Cerebellar cortex (tissue), 1 donor: ENCODE measurements at regions not wholly inside any gene's neighbourhood (a gene's known extent, or its start where the extent isn't known, plus 50 kb on each side); places are given as distances from the start of the nearest gene placed in this dataset.

Experiments used
- DNase-seq: peaks from one replicate; pipeline ENCODE4 v3.0.0-alpha.2; 2015; ENCODE audit warnings: low spot score

GRCh38 chr7:68438016-68438415 is 1160.3 kb upstream of the AUTS2 start:
- no peak for DNase-seq

- DNase-seq: no peak
Measured at GRCh38 chr7:68438811-68439210, 1159.5 kb upstream of the AUTS2 start.

GRCh38 chr7:68439897-68440296 is 1158.4 kb upstream of the AUTS2 start:
- DNase-seq: no peak

- no peak for DNase-seq
Measured at GRCh38 chr7:68440866-68441265, 1157.4 kb upstream of the AUTS2 start.

GRCh38 chr7:68441645-68442044 is 1156.6 kb upstream of the AUTS2 start:
- no peak for DNase-seq

- no peak for DNase-seq
Measured at GRCh38 chr7:68442931-68443631, 1155.2 kb upstream of the AUTS2 start.

- no peak for DNase-seq
Measured at GRCh38 chr7:68444042-68444441, 1154.2 kb upstream of the AUTS2 start.

- DNase-seq: no peak
Measured at GRCh38 chr7:68444956-68445355, 1153.3 kb upstream of the AUTS2 start.

GRCh38 chr7:68446183-68446582 is 1152.1 kb upstream of the AUTS2 start:
- no peak for DNase-seq

- DNase-seq: no peak
Measured at GRCh38 chr7:68449099-68449498, 1149.2 kb upstream of the AUTS2 start.

- no peak for DNase-seq
Measured at GRCh38 chr7:68449816-68450215, 1148.5 kb upstream of the AUTS2 start.

GRCh38 chr7:68454931-68455330 is 1143.3 kb upstream of the AUTS2 start:
- DNase-seq: no peak

GRCh38 chr7:68456469-68456868 is 1141.8 kb upstream of the AUTS2 start:
- DNase-seq: no peak

- DNase-seq: no peak
Measured at GRCh38 chr7:68457481-68457880, 1140.8 kb upstream of the AUTS2 start.

- DNase-seq: no peak
Measured at GRCh38 chr7:68458010-68458908, 1140.0 kb upstream of the AUTS2 start.

GRCh38 chr7:68461430-68461829 is 1136.8 kb upstream of the AUTS2 start:
- no peak for DNase-seq

- DNase-seq: no peak
Measured at GRCh38 chr7:68470836-68471435, 1127.3 kb upstream of the AUTS2 start.

GRCh38 chr7:68472688-68473087 is 1125.6 kb upstream of the AUTS2 start:
- DNase-seq: no peak

GRCh38 chr7:68474661-68475216 is 1123.5 kb upstream of the AUTS2 start:
- DNase-seq: no peak

GRCh38 chr7:68476966-68477365 is 1121.3 kb upstream of the AUTS2 start:
- no peak for DNase-seq

- DNase-seq: no peak
Measured at GRCh38 chr7:68478326-68478725, 1119.9 kb upstream of the AUTS2 start.

GRCh38 chr7:68482800-68483199 is 1115.5 kb upstream of the AUTS2 start:
- DNase-seq: no peak

GRCh38 chr7:68484731-68485130 is 1113.5 kb upstream of the AUTS2 start:
- DNase-seq: no peak
